Activated naive CD4-positive, alpha-beta T cell treated with anti-CD3 and anti-CD28 coated beads, Interleukin-2, amount 10 ng/mL, durations not matched to agents 7 days and 5 days (primary cell): ENCODE measurements at regions not wholly inside any gene's neighbourhood (a gene's known extent, or its start where the extent isn't known, plus 50 kb on each side); places are given as distances from the start of the nearest gene placed in this dataset.

ENCODE experiments used
- CTCF ChIA-PET: fragments of 350-600 bp; sonication (Branson Sonifier 250); formaldehyde crosslinking; loops from one replicate; lab custom pipeline; 2021; ENCODE audit warnings: antibody characterized with exemption; lab: Charles Lee
- DNase-seq: peaks from one replicate; pipeline ENCODE4 v3.0.0-alpha.2; 2020
- H3K27ac Mint-ChIP-seq: one replicate; pipeline ENCODE4 v1.8.0; 2021; ENCODE audit warnings: mild to moderate bottlenecking, moderate library complexity, mixed read lengths
- H3K27me3 Mint-ChIP-seq: one replicate; pipeline ENCODE4 v1.8.0; 2021; ENCODE audit warnings: mild to moderate bottlenecking, mixed read lengths
- H3K36me3 Mint-ChIP-seq: one replicate; pipeline ENCODE4 v1.8.0; 2021; ENCODE audit warnings: mixed read lengths
- H3K4me1 Mint-ChIP-seq: one replicate; pipeline ENCODE4 v1.8.0; 2021; ENCODE audit warnings: mixed read lengths
- H3K4me3 Mint-ChIP-seq: one replicate; pipeline ENCODE4 v1.8.0; 2021; ENCODE audit warnings: mild to moderate bottlenecking, moderate library complexity, mixed read lengths
- H3K9me3 Mint-ChIP-seq: one replicate; pipeline ENCODE4 v1.8.0; 2021; ENCODE audit warnings: mixed read lengths

GRCh38 chr4:185997296-185997695 is 71.7 kb upstream of the TLR3 start:
- Mint-ChIP-seq H3K4me3 (no peak overlapping the region), H3K27ac (no peak overlapping the region), H3K4me1 (no peaks in the 10 kb centered on the region), H3K27me3 (no peaks in the 10 kb centered on the region), H3K36me3 (no peaks in the 10 kb centered on the region), H3K9me3 (no peaks in the 10 kb centered on the region)
- CTCF ChIA-PET = no interaction called here
- no peak for DNase-seq

GRCh38 chr4:185998791-185999190 is 70.2 kb upstream of the TLR3 start:
- DNase-seq = no peak
- Mint-ChIP-seq H3K9me3 (no peaks in the 10 kb centered on the region), H3K27me3 (no peaks in the 10 kb centered on the region), H3K36me3 (no peaks in the 10 kb centered on the region), H3K27ac (no peak overlapping the region), H3K4me1 (no peaks in the 10 kb centered on the region), H3K4me3 (no peak overlapping the region)
- CTCF ChIA-PET = no interaction called here

DNA sequence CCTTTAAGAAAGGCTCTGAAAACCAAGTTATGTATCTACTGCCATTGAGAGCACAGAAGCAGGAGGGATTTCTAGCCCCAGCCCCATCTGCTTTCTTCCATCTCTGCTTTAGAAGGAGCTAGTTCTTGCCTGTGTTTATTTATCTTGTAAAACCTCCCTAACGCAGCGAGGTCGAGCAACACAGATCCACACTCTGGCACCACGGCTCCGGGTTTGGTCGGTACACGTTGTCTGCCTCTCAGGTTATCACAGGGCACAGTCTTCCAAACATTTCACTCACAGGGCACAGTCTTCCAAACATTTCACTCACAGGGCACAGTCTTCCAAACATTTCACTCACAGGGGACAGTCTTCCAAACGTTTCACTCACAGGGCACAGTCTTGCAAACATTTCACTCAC is 69.7 kb upstream of the TLR3 start:
- no peak for DNase-seq
- CTCF ChIA-PET = no interaction called here
- Mint-ChIP-seq H3K27ac (no peak overlapping the region), H3K27me3 (no peaks in the 10 kb centered on the region), H3K4me1 (no peaks in the 10 kb centered on the region), H3K9me3 (no peaks in the 10 kb centered on the region), H3K36me3 (no peaks in the 10 kb centered on the region), H3K4me3 (no peak overlapping the region)

DNA sequence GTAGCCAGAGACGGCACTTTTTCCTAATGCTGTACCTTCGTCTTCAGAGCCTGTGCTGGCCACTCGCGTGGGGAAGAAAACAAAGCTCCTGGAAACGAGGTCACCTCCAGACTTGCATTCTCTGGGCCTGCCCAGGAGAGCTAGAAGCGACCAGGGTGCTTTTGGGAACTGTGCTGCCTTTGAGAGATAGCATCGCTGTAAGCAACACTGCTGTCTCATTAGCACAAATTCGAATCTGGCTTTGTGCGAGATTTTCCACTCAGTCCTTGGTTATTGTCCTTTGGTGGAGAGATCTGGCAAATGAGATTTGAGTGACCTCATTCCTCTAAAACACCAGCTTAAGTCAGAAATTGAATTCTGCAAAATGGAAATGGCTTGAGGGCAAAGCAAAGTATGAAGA is 66.1 kb upstream of the TLR3 start:
- DNase-seq = no peak
- Mint-ChIP-seq H3K27ac (no peak overlapping the region), H3K36me3 (no peaks in the 10 kb centered on the region), H3K4me3 (no peak overlapping the region), H3K4me1 (no peaks in the 10 kb centered on the region), H3K27me3 (no peaks in the 10 kb centered on the region), H3K9me3 (no peaks in the 10 kb centered on the region)
- CTCF ChIA-PET = no interaction called here

GRCh38 chr4:186003746-186004145 is 65.2 kb upstream of the TLR3 start:
- H3K9me3 Mint-ChIP-seq = no peaks in the 10 kb centered on the region
- DNase-seq = no peak
- H3K27ac Mint-ChIP-seq = no peak overlapping the region
- H3K4me1 Mint-ChIP-seq = no peaks in the 10 kb centered on the region
- CTCF ChIA-PET = no interaction called here
- no peak overlapping the region for H3K4me3 Mint-ChIP-seq
- no peaks in the 10 kb centered on the region for H3K36me3 Mint-ChIP-seq
- no peaks in the 10 kb centered on the region for H3K27me3 Mint-ChIP-seq

DNA sequence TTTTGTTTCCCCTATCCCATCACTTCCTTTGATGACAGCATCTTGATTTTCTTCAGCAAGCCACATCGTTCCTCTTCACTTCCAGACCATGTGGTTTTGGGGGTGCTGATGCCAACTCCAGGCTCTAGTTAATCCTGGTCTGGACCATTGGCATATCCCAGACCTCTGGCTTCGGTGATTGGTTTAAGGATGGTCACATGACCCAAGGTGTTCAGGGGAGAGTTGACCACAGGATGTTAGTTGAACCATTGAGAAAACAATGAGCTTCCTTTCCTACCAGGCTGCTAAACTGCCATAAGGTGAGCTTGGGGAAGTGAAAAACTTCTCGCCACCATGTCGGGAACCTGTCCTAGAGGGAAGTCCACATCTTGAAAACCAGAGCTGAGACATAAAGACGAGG is 60.9 kb upstream of the TLR3 start:
- Mint-ChIP-seq H3K36me3 (no peaks in the 10 kb centered on the region), H3K4me1 (no peaks in the 10 kb centered on the region), H3K27me3 (no peaks in the 10 kb centered on the region), H3K27ac (no peak overlapping the region), H3K9me3 (no peaks in the 10 kb centered on the region), H3K4me3 (no peak overlapping the region)
- CTCF ChIA-PET = no interaction called here
- no peak for DNase-seq

- CTCF ChIA-PET = no interaction called here
- Mint-ChIP-seq H3K4me1 (no peaks in the 10 kb centered on the region), H3K9me3 (no peaks in the 10 kb centered on the region), H3K27me3 (no peaks in the 10 kb centered on the region), H3K27ac (no peak overlapping the region), H3K36me3 (no peaks in the 10 kb centered on the region), H3K4me3 (no peak overlapping the region)
- DNase-seq = no peak
Observed at GRCh38 chr4:186009976-186010375, 59.0 kb upstream of the TLR3 start.

GRCh38 chr4:186010821-186011220 is 58.1 kb upstream of the TLR3 start:
- no peak overlapping the region for H3K27ac Mint-ChIP-seq
- peaks cover 3% of the 10 kb centered on the region for H3K27me3 Mint-ChIP-seq
- no peak overlapping the region for H3K4me3 Mint-ChIP-seq
- no peak for DNase-seq
- CTCF ChIA-PET = no interaction called here
- no peaks in the 10 kb centered on the region for H3K9me3 Mint-ChIP-seq
- no peaks in the 10 kb centered on the region for H3K4me1 Mint-ChIP-seq
- H3K36me3 Mint-ChIP-seq = no peaks in the 10 kb centered on the region

DNA sequence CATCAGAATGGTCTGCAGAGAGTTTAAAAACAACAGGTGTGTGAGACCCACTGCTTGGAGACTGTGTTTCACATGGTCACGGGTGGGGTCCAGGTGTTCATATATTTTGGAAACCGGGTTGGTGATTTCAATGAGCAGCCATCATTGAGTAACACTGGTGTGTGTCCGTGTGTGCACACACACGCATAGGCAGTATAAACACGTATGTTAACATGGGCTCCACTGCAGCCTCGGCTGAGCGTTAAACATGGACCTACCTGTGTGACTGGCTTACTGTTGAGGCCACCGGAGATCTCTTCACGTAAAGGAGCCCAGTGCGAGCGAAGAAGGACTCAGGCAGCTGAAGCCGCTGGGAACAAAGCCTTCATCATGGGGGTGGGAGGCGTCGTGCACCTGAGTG is 56.9 kb upstream of the TLR3 start:
- peaks cover 3% of the 10 kb centered on the region for H3K27me3 Mint-ChIP-seq
- H3K9me3 Mint-ChIP-seq = no peaks in the 10 kb centered on the region
- CTCF ChIA-PET = no interaction called here
- H3K27ac Mint-ChIP-seq = no peak overlapping the region
- H3K36me3 Mint-ChIP-seq = no peaks in the 10 kb centered on the region
- no peak for DNase-seq
- H3K4me3 Mint-ChIP-seq = no peak overlapping the region
- H3K4me1 Mint-ChIP-seq = no peaks in the 10 kb centered on the region

- Mint-ChIP-seq H3K27me3 (peaks cover 3% of the 10 kb centered on the region), H3K36me3 (no peaks in the 10 kb centered on the region), H3K4me1 (no peaks in the 10 kb centered on the region), H3K9me3 (no peaks in the 10 kb centered on the region), H3K4me3 (no peak overlapping the region), H3K27ac (no peak overlapping the region)
- CTCF ChIA-PET = no interaction called here
- no peak for DNase-seq
Observed at GRCh38 chr4:186013419-186014186, 55.4 kb upstream of the TLR3 start.

GRCh38 chr4:186015212-186015817 is 53.6 kb upstream of the TLR3 start:
- H3K4me1 Mint-ChIP-seq = no peaks in the 10 kb centered on the region
- no peaks in the 10 kb centered on the region for H3K36me3 Mint-ChIP-seq
- H3K27ac Mint-ChIP-seq = no peak overlapping the region
- peaks cover 5% of the 10 kb centered on the region for H3K27me3 Mint-ChIP-seq
- no peaks in the 10 kb centered on the region for H3K9me3 Mint-ChIP-seq
- no peak for DNase-seq
- CTCF ChIA-PET = no interaction called here
- no peak overlapping the region for H3K4me3 Mint-ChIP-seq

DNA sequence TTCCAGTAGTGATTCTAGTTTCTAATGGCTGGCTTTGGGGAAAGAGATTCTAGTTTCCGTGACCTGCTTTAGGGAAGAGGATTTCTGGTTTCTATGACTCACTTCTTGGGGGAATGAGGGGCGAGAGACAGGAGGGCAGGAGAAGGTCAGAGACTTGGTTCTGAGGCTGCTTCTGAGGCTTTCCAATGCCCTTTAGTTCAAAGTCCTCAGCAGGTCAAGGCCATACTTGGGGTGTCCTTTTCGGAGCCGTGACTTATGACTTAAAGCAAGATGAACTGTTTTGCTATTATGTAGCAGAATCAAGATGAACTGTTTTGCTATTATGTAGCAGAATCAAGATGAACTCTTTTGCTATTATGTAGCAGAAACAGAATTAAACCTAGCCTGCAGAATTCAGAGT is 52.2 kb upstream of the TLR3 start:
- Mint-ChIP-seq H3K36me3 (no peaks in the 10 kb centered on the region), H3K9me3 (no peaks in the 10 kb centered on the region), H3K4me1 (no peaks in the 10 kb centered on the region), H3K27me3 (peaks cover 7% of the 10 kb centered on the region), H3K27ac (no peak overlapping the region), H3K4me3 (no peak overlapping the region)
- CTCF ChIA-PET = no interaction called here
- DNase-seq = no peak

DNA sequence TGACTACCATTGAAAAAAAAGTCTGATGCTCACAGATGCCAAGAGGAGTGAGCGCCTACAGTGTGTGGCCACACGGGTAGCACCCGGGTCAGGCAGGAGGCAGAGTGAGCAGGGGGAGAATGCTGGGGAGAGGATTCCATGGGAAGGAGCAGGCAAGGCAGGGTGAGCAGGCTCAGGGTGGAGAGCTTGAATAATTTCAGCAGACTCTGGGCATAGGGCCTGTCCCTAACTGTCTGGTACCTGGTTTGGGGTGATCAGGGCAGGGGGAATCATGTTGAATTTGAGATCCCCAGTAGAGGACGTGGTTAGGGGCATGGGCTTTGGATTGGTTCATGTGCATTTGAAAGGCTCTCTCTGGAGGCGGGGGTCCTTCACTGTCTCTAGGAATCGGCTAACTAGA is 51.2 kb upstream of the TLR3 start:
- DNase-seq = no peak
- no peaks in the 10 kb centered on the region for H3K4me1 Mint-ChIP-seq
- H3K9me3 Mint-ChIP-seq = no peaks in the 10 kb centered on the region
- no peak overlapping the region for H3K4me3 Mint-ChIP-seq
- CTCF ChIA-PET = no interaction called here
- H3K27me3 Mint-ChIP-seq = peaks cover 7% of the 10 kb centered on the region
- H3K27ac Mint-ChIP-seq = no peak overlapping the region
- H3K36me3 Mint-ChIP-seq = no peaks in the 10 kb centered on the region

- CTCF ChIA-PET = no interaction called here
- no peaks in the 10 kb centered on the region for H3K4me1 Mint-ChIP-seq
- no peaks in the 10 kb centered on the region for H3K9me3 Mint-ChIP-seq
- no peaks in the 10 kb centered on the region for H3K36me3 Mint-ChIP-seq
- no peak overlapping the region for H3K27ac Mint-ChIP-seq
- DNase-seq = no peak
- H3K4me3 Mint-ChIP-seq = no peak overlapping the region
- peaks cover 7% of the 10 kb centered on the region for H3K27me3 Mint-ChIP-seq
Observed at GRCh38 chr4:186018261-186018660, 50.7 kb upstream of the TLR3 start.

DNA sequence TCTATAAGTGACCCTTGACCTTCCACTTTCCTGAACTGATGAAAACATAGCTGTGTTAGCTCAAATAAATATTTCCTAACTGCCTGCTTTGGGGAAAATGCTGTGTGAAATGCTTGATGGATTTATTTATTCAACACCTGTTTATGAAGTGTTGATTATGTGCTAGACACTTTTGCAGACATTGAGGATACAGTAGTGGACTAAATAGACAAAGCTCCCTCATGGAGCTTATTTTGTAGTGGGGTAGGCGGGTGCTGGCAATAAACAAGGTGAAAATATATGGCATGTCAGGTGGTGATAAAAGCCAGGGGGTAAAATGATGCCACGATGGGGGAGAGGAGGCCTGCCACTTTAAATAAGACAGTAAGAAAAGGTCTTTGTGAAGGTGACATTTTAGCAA is 50.2 kb upstream of the TLR3 start:
- Mint-ChIP-seq H3K27me3 (peaks cover 7% of the 10 kb centered on the region), H3K36me3 (no peaks in the 10 kb centered on the region), H3K4me3 (no peak overlapping the region), H3K4me1 (no peaks in the 10 kb centered on the region), H3K9me3 (no peaks in the 10 kb centered on the region), H3K27ac (no peak overlapping the region)
- CTCF ChIA-PET = interaction anchor here (0.6 to 1.3 kb wide), 2 partner anchors 19 to 36 kb away, joined by 3 read pairs; no protein-coding TSS in a partner anchor
- DNase-seq = no peak
